H1 (cell line): ENCODE measurements at regions not wholly inside any gene's neighbourhood (a gene's known extent, or its start where the extent isn't known, plus 50 kb on each side); places are given as distances from the start of the nearest gene placed in this dataset.

Source experiments
- CTCF ChIA-PET: fragments of 300-600 bp; sonication (Branson Sonifier 250); formaldehyde crosslinking; loops from one replicate; lab custom pipeline; 2021; ENCODE audit not compliant: partially characterized antibody; lab: Charles Lee
- POLR2A ChIA-PET: fragments of 300-600 bp; sonication (Branson Sonifier 250); formaldehyde crosslinking; loops from one replicate; lab custom pipeline; 2021; ENCODE audit warnings: inconsistent platforms; ENCODE audit not compliant: partially characterized antibody; lab: Charles Lee
- DNase-seq, 2 experiments: peaks; one replicate each; pipeline versions ENCODE4 v3.0.0 to v3.0.0-alpha.2; 2010 to 2022; ENCODE audit warnings: low spot score in 2 of 2, low read depth in 1 of 2, mixed read lengths in 1 of 2
- FAIRE-seq: peaks from 2 replicates; lab custom pipeline; 2011; peaks lifted over from hg19 to GRCh38; lab: Jason Lieb, UNC
- H2AFZ ChIP-seq: 2 replicates; pipeline ENCODE4 v1.8.1; 2012; ENCODE audit warnings: low read length, inconsistent platforms
- H2AK5ac ChIP-seq: 2 replicates; pipeline ENCODE4 v1.6.1; 2013; ENCODE audit warnings: low read depth, low read length
- H2BK120ac ChIP-seq: replicated peaks from 2 replicates; pipeline ENCODE3; 2013; ENCODE audit warnings: low read depth, low read length, inconsistent platforms
- H2BK12ac ChIP-seq: 2 replicates; pipeline ENCODE4 v1.6.1; 2013; ENCODE audit warnings: low read depth, low read length
- H2BK15ac ChIP-seq: 2 replicates; pipeline ENCODE4 v1.6.1; 2013; ENCODE audit warnings: low read length
- H2BK20ac ChIP-seq: 2 replicates; pipeline ENCODE4 v1.6.1; 2013; ENCODE audit warnings: low read length
- H2BK5ac ChIP-seq: 2 replicates; pipeline ENCODE4 v1.6.1; 2013; ENCODE audit warnings: low read depth, low read length
- H3K14ac ChIP-seq: 2 replicates; pipeline ENCODE4 v1.6.1; 2013; ENCODE audit warnings: inconsistent platforms; ENCODE audit not compliant: insufficient read length
- H3K18ac ChIP-seq: 2 replicates; pipeline ENCODE4 v1.6.1; 2013; ENCODE audit warnings: low read length; ENCODE audit errors: extremely low read depth
- H3K23ac ChIP-seq: 2 replicates; pipeline ENCODE4 v1.6.1; 2013; ENCODE audit warnings: inconsistent platforms; ENCODE audit not compliant: insufficient read length
- H3K23me2 ChIP-seq: 2 replicates; pipeline ENCODE4 v1.6.1; 2013; ENCODE audit warnings: low read depth, low read length
- H3K27ac ChIP-seq: 2 replicates; pipeline ENCODE4 v1.6.1; 2011; ENCODE audit warnings: low read depth, low read length, inconsistent platforms
- H3K27me3 ChIP-seq, 4 experiments: replicated peaks in 1 of 4; 1 replicate in 1 of 4; 2 replicates in 3 of 4; pipeline versions ENCODE4 v1.6.1 to v1.8.1; 2011 to 2013; ENCODE audit warnings: low read length in 3 of 4, mild to moderate bottlenecking in 3 of 4, inconsistent platforms in 2 of 4, mixed read lengths in 2 of 4, moderate library complexity in 1 of 4; ENCODE audit not compliant: control insufficient read depth in 3 of 4, insufficient read depth in 3 of 4; ENCODE audit errors: extremely low read depth in 1 of 4
- H3K36me3 ChIP-seq, 4 experiments: 2 replicates each; pipeline versions ENCODE4 v1.6.1 to v1.8.1; 2011 to 2013; ENCODE audit warnings: mild to moderate bottlenecking in 4 of 4, low read length in 3 of 4, moderate library complexity in 2 of 4, control low read depth in 1 of 4, inconsistent platforms in 1 of 4; ENCODE audit not compliant: insufficient read depth in 4 of 4, control insufficient read depth in 2 of 4
- H3K4ac ChIP-seq: replicated peaks from 2 replicates; pipeline ENCODE3; 2013; ENCODE audit warnings: low read length, low read depth, mixed read lengths, inconsistent platforms; ENCODE audit not compliant: insufficient read length
- H3K4me1 ChIP-seq, 4 experiments: replicated peaks in 1 of 4; 1 replicate in 1 of 4; 2 replicates in 3 of 4; pipeline versions ENCODE4 v1.6.1 to v1.8.1; 2011 to 2013; ENCODE audit warnings: low read length in 3 of 4, inconsistent platforms in 2 of 4, mixed read lengths in 1 of 4; ENCODE audit not compliant: insufficient read depth in 4 of 4, control insufficient read depth in 3 of 4
- H3K4me2 ChIP-seq, 2 experiments: 2 replicates each; pipeline versions ENCODE4 v1.6.1 to v1.8.1; 2011 to 2013; ENCODE audit warnings: low read depth in 2 of 2, low read length in 2 of 2, control low read depth in 1 of 2, inconsistent platforms in 1 of 2, mild to moderate bottlenecking in 1 of 2; ENCODE audit not compliant: insufficient read depth in 1 of 2
- H3K4me3 ChIP-seq, 4 experiments: fragments of 200-600, 300-600 bp in 1 of 4; sonication (generic), shearing (Covaris generic), sonication (Bioruptor Twin) in 1 of 4; 2 replicates each; pipeline versions ENCODE4 v1.5.1 to v1.8.1; 2011 to 2016; ENCODE audit warnings: low read length in 4 of 4, low read depth in 3 of 4, control low read depth in 2 of 4, inconsistent platforms in 2 of 4, mild to moderate bottlenecking in 2 of 4, mixed read lengths in 1 of 4, moderate library complexity in 1 of 4; ENCODE audit not compliant: insufficient read depth in 2 of 4; ENCODE audit errors: extremely low read depth in 1 of 4
- H3K56ac ChIP-seq: replicated peaks from 2 replicates; pipeline ENCODE3; 2013; ENCODE audit warnings: low read depth, mild to moderate bottlenecking, mixed read lengths, low read length, inconsistent platforms; ENCODE audit not compliant: insufficient read length
- H3K79me1 ChIP-seq: 2 replicates; pipeline ENCODE4 v1.6.1; 2013; ENCODE audit warnings: low read depth, low read length, control low read depth
- H3K79me2 ChIP-seq, 2 experiments: 2 replicates each; pipeline versions ENCODE4 v1.6.1 to v1.8.1; 2012 to 2013; ENCODE audit warnings: low read length in 2 of 2, mild to moderate bottlenecking in 2 of 2, inconsistent platforms in 1 of 2; ENCODE audit not compliant: insufficient read depth in 2 of 2, control insufficient read depth in 1 of 2
- H3K9ac ChIP-seq, 4 experiments: replicated peaks in 1 of 4; 1 replicate in 1 of 4; 2 replicates in 3 of 4; pipeline versions ENCODE4 v1.6.1 to v1.8.1; 2011 to 2013; ENCODE audit warnings: low read depth in 3 of 4, low read length in 3 of 4, control low read depth in 2 of 4, mild to moderate bottlenecking in 2 of 4, moderate library complexity in 2 of 4, inconsistent platforms in 1 of 4; ENCODE audit errors: extremely low read depth in 1 of 4
- H3K9me3 ChIP-seq, 2 experiments: 2 replicates each; pipeline versions ENCODE4 v1.6.1 to v1.8.1; 2012 to 2013; ENCODE audit warnings: mild to moderate bottlenecking in 2 of 2, moderate library complexity in 2 of 2, control low read depth in 1 of 2, inconsistent platforms in 1 of 2, low read depth in 1 of 2, low read length in 1 of 2, mixed read lengths in 1 of 2; ENCODE audit not compliant: insufficient read depth in 2 of 2
- H4K20me1 ChIP-seq, 2 experiments: replicated peaks in 1 of 2; 2 replicates each; pipeline versions ENCODE3 to v1.8.1; 2011 to 2013; ENCODE audit warnings: inconsistent platforms in 2 of 2, low read length in 2 of 2, mild to moderate bottlenecking in 1 of 2; ENCODE audit not compliant: insufficient read depth in 2 of 2, control insufficient read depth in 1 of 2
- H4K5ac ChIP-seq: 2 replicates; pipeline ENCODE4 v1.6.1; 2013; ENCODE audit warnings: low read length, low read depth, mixed read lengths, inconsistent platforms; ENCODE audit not compliant: insufficient read length
- H4K8ac ChIP-seq: 2 replicates; pipeline ENCODE4 v1.8.0; 2013; ENCODE audit warnings: mild to moderate bottlenecking, moderate library complexity, low read length, inconsistent platforms; ENCODE audit not compliant: insufficient read depth; ENCODE audit errors: extremely low read depth
- H4K91ac ChIP-seq: replicated peaks from 2 replicates; pipeline ENCODE3; 2013; ENCODE audit warnings: low read length, mixed read lengths, inconsistent platforms; ENCODE audit not compliant: insufficient read length
- BACH1 ChIP-seq: IDR thresholded peaks from 2 replicates; pipeline ENCODE4 v1.6.1; 2012; ENCODE audit warnings: low read length, improper control_type of control experiment
- CBX5 ChIP-seq: fragments of 300-800, 300-1000 bp; sonication (generic); IDR thresholded peaks from 2 replicates; pipeline ENCODE4 v1.7.1; 2016; ENCODE audit warnings: antibody characterized with exemption, low read length, low read depth
- CREB1 ChIP-seq: IDR thresholded peaks from 2 replicates; pipeline ENCODE4 v1.6.1; 2012; ENCODE audit warnings: inconsistent platforms
- FOSL1 ChIP-seq: IDR thresholded peaks from 2 replicates; pipeline ENCODE4 v1.6.1; 2011; ENCODE audit warnings: mild to moderate bottlenecking, low read depth, low read length, moderate library complexity; ENCODE audit not compliant: insufficient read depth
- JUND ChIP-seq: IDR thresholded peaks from 2 replicates; pipeline ENCODE4 v1.6.1; 2011; ENCODE audit warnings: mild to moderate bottlenecking, improper control_type of control experiment, low read length
- KDM5A ChIP-seq: fragments of 200-600 bp; IDR thresholded peaks from 2 replicates; pipeline ENCODE4 v1.7.1; 2012; ENCODE audit warnings: mild to moderate bottlenecking, low read length, inconsistent platforms, mixed read lengths
- NANOG ChIP-seq: IDR thresholded peaks from 2 replicates; pipeline ENCODE4 v1.6.1; 2011; ENCODE audit warnings: low read length, low read depth, mild to moderate bottlenecking, inconsistent platforms; ENCODE audit not compliant: insufficient read depth, poor library complexity, severe bottlenecking
- POLR2A ChIP-seq, 2 experiments: IDR thresholded peaks; 1 replicate in 1 of 2; 2 replicates in 1 of 2; pipeline ENCODE4 v1.6.1; 2011; ENCODE audit warnings: low read depth in 2 of 2, low read length in 2 of 2, mild to moderate bottlenecking in 2 of 2; ENCODE audit errors: control extremely low read depth in 1 of 2
- POLR2AphosphoS5 ChIP-seq: IDR thresholded peaks from 2 replicates; pipeline ENCODE4 v1.6.1; 2011; ENCODE audit warnings: low read depth, low read length
- RFX5 ChIP-seq: IDR thresholded peaks from 2 replicates; pipeline ENCODE4 v1.6.1; 2011; ENCODE audit warnings: low read depth, low read length, improper control_type of control experiment, borderline replicate concordance
- RXRA ChIP-seq: IDR thresholded peaks from 2 replicates; pipeline ENCODE4 v1.6.1; 2011; ENCODE audit warnings: low read depth, mild to moderate bottlenecking, low read length, moderate library complexity; ENCODE audit not compliant: insufficient read depth
- SAP30 ChIP-seq: fragments of 300-600 bp; sonication (generic); IDR thresholded peaks from 2 replicates; pipeline ENCODE4 v1.7.1; 2012; ENCODE audit warnings: low read length, moderate library complexity, mild to moderate bottlenecking, inconsistent platforms; ENCODE audit not compliant: insufficient read depth, insufficient replicate concordance
- SUZ12 ChIP-seq: fragments of 200-600 bp; sonication (generic); IDR thresholded peaks from 2 replicates; pipeline ENCODE4 v1.6.1; 2012; ENCODE audit warnings: mild to moderate bottlenecking, inconsistent platforms, low read length, moderate library complexity, mixed read lengths
- TBP ChIP-seq: IDR thresholded peaks from 2 replicates; pipeline ENCODE4 v1.6.1; 2011; ENCODE audit warnings: low read depth, low read length, improper control_type of control experiment
- TCF12 ChIP-seq: IDR thresholded peaks from 2 replicates; pipeline ENCODE4 v1.6.1; 2011; ENCODE audit warnings: low read depth, mild to moderate bottlenecking, low read length
- WGBS, 2 experiments: shearing (Covaris generic) in 1 of 2; methylation state at CpG; one replicate each; pipeline versions ENCODE4 v1.1.6 to v1.1.7; 2013 to 2015; ENCODE audit warnings: low lambda C conversion rate in 2 of 2, mixed read lengths in 2 of 2, inconsistent platforms in 1 of 2, low coverage in 1 of 2, missing lambda C conversion rate in 1 of 2; ENCODE audit not compliant: insufficient replicate concordance in 2 of 2, insufficient coverage in 1 of 2, insufficient read length in 1 of 2; ENCODE audit errors: extremely low coverage in 1 of 2, missing lambda C conversion rate in 1 of 2; 5-methylcytosine and 5-hydroxymethylcytosine counted together
- TF ChIP-seq, protein P1 (sequence below): IDR thresholded peaks from 2 replicates; pipeline ENCODE4 v1.6.1; 2012; ENCODE audit warnings: inconsistent platforms

DNA sequence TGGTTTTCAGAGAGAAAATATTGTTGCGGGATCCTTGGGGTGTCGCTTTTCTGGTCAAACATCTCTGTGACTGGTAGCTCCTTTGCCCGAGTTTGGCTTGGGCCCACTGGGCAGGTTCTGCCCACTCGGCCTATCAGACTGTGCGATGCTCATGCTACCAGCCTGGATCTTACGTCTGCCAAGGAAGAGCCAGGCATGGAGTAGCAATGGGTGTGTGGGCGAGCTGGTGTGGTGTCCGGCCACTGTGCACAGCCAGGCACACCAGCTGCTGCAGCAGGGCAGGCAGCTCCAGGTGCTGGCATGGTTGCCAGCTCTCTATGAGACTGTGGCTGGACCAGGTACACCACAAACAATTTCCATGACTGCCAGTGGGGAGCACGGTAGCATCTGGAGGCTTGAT lies 1351.8 kb upstream of the PCDH20 start:
- no peak overlapping the region for H3K56ac ChIP-seq
- H3K9ac ChIP-seq = no peak overlapping the region
- H3K4me1 ChIP-seq = no peaks in the 10 kb centered on the region
- H2AFZ ChIP-seq = 0 out of 2 replicates have a peak overlapping the region, but pooled peaks have one; percentile 62
- no peak overlapping the region for H2BK15ac ChIP-seq
- H2BK12ac ChIP-seq = no peak overlapping the region
- CTCF ChIA-PET = no interaction called here
- H4K20me1 ChIP-seq = no peaks in the 10 kb centered on the region
- FAIRE-seq (no peak), DNase-seq (no peak)
- no peak overlapping the region for H2AK5ac ChIP-seq
- H3K4me3 ChIP-seq = no peak overlapping the region
- H4K5ac ChIP-seq = no peak overlapping the region
- H3K4ac ChIP-seq = no peak overlapping the region
- no peaks in the 10 kb centered on the region for H3K79me2 ChIP-seq
- no peak overlapping the region for H4K91ac ChIP-seq
- no peaks in the 10 kb centered on the region for H3K79me1 ChIP-seq
- H3K23me2 ChIP-seq = no peaks in the 10 kb centered on the region
- no peak overlapping the region for H3K4me2 ChIP-seq
- no peak overlapping the region for H3K27ac ChIP-seq
- H3K9me3 ChIP-seq = no peaks in the 10 kb centered on the region
- H3K18ac ChIP-seq = no peak overlapping the region
- H2BK5ac ChIP-seq = no peak overlapping the region
- WGBS, 2 experiments = 90% methylated on average over 9 of the region's 9 CpGs; no CpG with 5 or more reads in 1 of the 2 experiments
- no peak overlapping the region for H2BK20ac ChIP-seq
- H3K27me3 ChIP-seq = no peaks in the 10 kb centered on the region
- no peak overlapping the region for H3K14ac ChIP-seq
- no peak overlapping the region for H4K8ac ChIP-seq
- H3K36me3 ChIP-seq = no peaks in the 10 kb centered on the region
- H3K23ac ChIP-seq = no peak overlapping the region
- H2BK120ac ChIP-seq = no peak overlapping the region
- POLR2A ChIA-PET = interaction anchor here (1.1 kb wide), 1 partner anchor 12 kb away, joined by 3 read pairs; no protein-coding TSS in a partner anchor
- TF ChIP-seq RFX5 (no peak), SUZ12 (no peak), FOSL1 (no peak), TBP (no peak), CREB1 (no peak), KDM5A (no peak), POLR2A (IDR thresholded peaks at IDR 0.05; ENCODE audit: control extremely low read depth in 1 of 2, low read depth in 2 of 2, low read length in 2 of 2) (no peak), NANOG (no peak), POLR2AphosphoS5 (no peak), BACH1 (no peak), JUND (no peak), CBX5 (no peak), RXRA (no peak), SAP30 (no peak), TCF12 (no peak)
- TF ChIP-seq, protein P1, sequence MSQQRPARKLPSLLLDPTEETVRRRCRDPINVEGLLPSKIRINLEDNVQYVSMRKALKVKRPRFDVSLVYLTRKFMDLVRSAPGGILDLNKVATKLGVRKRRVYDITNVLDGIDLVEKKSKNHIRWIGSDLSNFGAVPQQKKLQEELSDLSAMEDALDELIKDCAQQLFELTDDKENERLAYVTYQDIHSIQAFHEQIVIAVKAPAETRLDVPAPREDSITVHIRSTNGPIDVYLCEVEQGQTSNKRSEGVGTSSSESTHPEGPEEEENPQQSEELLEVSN = no peak
